ENCODE measurements at regions not wholly inside any gene's neighbourhood (a gene's known extent, or its start where the extent isn't known, plus 50 kb on each side); places are given as distances from the start of the nearest gene placed in this dataset.
"Not testable (repeated sequence)": the region's sequence is repeated elsewhere in the genome, so short reads cannot be mapped to it uniquely, and the experiment has no call there.

DNA sequence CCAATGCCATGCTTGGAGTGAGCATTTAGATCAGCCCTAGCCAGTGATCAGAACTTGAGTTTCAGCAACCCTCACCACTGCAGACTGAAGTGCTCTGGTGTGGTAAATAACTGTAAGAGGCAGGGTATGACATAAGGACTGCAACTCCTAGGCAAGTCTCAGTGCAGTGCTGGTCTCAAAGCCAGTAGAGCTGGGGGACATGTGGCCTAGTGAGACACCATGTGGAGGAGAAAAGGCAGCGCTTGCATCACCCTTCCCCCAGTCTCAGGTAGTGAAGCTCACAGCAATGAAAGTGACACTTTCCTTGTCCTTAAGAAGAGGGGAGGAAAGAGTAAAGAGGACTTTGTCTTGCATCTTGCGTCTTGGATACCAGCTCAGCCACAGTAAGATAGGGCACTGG lies 386.8 kb upstream of the POT1 start:
- intact Hi-C loops (cut with DNase I) = loop anchor here in 1 of 4 donors (10.0 kb wide), 1 partner anchor 262 kb away; no protein-coding TSS in a partner anchor
- Histone ChIP-seq H3K4me3 (ENCODE audit: low read length) (no peak overlapping the region), H3K27ac (ENCODE audit: low read length) (no peak overlapping the region), H3K27me3 (ENCODE audit: control insufficient read depth, insufficient read depth) (no peaks in the 10 kb centered on the region), H3K4me1 (ENCODE audit: control insufficient read depth, insufficient read depth, low read length) (no peaks in the 10 kb centered on the region), H3K9me3 (ENCODE audit: control insufficient read depth, low read length) (no peaks in the 10 kb centered on the region)
- WGBS = 46% methylated on average over 2 of the region's 2 CpGs
- DNase-seq = no peak
- ATAC-seq = peak; percentile 42 to 72

DNA sequence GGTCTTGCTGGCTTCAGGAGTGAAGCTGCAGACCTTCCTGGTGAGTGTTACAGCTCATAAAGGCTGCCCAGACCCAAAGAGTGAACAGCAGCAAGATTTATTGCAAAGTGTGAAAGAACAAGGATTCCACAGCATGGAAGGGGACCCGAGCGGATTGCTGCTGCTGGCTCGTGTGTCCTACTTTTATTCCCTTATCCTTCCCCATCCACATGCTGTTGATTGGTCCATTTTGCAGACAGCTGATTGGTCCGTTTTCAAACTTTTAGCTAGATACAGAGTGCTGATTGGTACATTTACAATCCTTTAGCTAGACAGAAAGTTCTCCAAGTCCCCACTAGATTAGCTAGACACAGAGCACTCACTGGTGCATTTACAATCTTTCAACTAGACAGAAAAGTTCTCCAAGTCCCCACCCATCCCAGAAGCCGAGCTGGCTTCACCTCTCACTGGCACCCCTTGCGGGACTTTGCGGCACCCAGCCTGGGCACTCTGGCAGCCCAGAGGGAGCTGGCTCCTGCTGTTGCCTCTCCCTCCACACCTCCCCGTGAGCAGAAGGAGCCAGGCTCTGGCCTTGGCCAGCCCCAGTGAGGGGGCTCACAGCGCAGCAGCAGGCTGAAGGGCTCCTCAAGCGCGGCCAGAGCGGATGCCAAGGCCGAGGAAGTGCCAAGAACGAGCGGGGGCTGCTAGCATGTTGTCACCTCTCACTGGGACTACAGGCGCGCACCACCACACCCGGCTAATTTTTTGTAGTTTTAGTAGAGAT lies 369.6 kb upstream of the POT1 start:
- intact Hi-C loops (cut with DNase I) = no loop called here
- no peak overlapping the region for H3K4me3 ChIP-seq (ENCODE audit: low read length)
- no peaks in the 10 kb centered on the region for H3K27me3 ChIP-seq (ENCODE audit: control insufficient read depth, insufficient read depth)
- 94% methylated on average over 18 of the region's 18 CpGs for WGBS
- H3K9me3 ChIP-seq (ENCODE audit: control insufficient read depth, low read length) = no peaks in the 10 kb centered on the region
- H3K27ac ChIP-seq (ENCODE audit: low read length) = no peak overlapping the region
- no peaks in the 10 kb centered on the region for H3K4me1 ChIP-seq (ENCODE audit: control insufficient read depth, insufficient read depth, low read length)
- ATAC-seq (no peak), DNase-seq (no peak)

DNA sequence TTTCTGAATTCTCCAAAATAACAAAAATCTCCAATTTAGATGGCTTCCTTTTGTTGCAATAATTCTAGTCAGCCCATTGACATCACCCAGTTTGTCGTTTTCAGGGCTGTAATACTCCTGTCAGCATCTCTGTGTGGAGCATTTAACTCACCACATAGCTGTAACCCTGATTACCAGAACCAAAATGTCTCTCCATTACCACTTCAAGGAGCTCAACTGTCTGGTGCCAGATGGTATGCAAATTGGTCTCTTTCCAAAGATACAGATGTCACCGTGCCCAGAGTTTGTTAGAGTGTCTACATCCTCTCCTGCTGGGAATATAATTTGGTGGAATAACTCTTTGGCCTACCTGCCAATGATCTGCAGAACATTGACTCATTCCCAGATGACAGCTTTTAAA lies 350.3 kb upstream of the POT1 start:
- intact Hi-C loops (cut with DNase I) = no loop called here
- H3K4me3 ChIP-seq (ENCODE audit: low read length) = no peak overlapping the region
- DNase-seq = no peak
- ATAC-seq = no peak
- no peaks in the 10 kb centered on the region for H3K9me3 ChIP-seq (ENCODE audit: control insufficient read depth, low read length)
- H3K27ac ChIP-seq (ENCODE audit: low read length) = no peak overlapping the region
- 21% methylated on average over 2 of the region's 2 CpGs for WGBS
- no peaks in the 10 kb centered on the region for H3K4me1 ChIP-seq (ENCODE audit: control insufficient read depth, insufficient read depth, low read length)
- no peaks in the 10 kb centered on the region for H3K27me3 ChIP-seq (ENCODE audit: control insufficient read depth, insufficient read depth)

DNA sequence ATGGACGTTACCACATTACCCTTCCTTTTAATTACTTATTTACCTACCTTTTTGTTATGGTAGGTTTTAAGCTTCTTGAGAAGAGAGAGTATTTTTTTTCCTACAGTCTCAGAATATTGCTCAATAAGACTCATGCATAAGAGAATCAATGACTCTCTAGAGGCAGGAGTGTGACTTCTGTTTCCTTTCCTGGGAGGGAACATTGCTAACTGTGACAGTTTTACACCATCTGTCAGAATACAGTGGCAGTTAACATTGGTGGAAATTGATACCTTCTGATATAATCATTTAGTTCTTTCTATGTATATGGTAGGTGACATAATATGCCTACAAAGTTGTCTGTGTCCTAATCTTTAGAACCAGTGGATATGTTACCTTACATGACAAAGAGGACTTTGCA lies 348.7 kb upstream of the POT1 start:
- Histone ChIP-seq H3K4me3 (ENCODE audit: low read length) (no peak overlapping the region), H3K4me1 (ENCODE audit: control insufficient read depth, insufficient read depth, low read length) (no peaks in the 10 kb centered on the region), H3K9me3 (ENCODE audit: control insufficient read depth, low read length) (no peaks in the 10 kb centered on the region), H3K27ac (ENCODE audit: low read length) (no peak overlapping the region), H3K27me3 (ENCODE audit: control insufficient read depth, insufficient read depth) (no peaks in the 10 kb centered on the region)
- intact Hi-C loops (cut with DNase I) = no loop called here
- ATAC-seq = no peak
- 73% methylated on average over 1 of the region's 1 CpG for WGBS
- no peak for DNase-seq

DNA sequence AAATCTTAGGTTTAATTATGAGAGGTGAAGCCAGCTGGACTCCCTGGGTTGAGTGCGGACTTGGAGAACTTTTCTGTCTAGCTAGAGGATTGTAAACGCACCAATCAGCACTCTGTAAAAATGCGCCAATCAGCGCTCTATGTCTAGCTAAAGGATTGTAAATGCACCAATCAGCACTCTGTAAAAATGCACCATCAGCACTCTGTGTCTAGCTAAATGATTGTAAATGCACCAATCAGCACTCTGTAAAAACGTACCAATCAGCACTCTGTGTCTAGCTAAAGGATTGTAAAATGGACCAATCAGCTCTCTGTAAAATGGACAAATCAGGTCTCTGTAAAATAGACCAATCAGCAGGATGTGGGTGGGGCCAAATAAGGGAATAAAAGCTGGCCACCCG lies 345.1 kb upstream of the POT1 start:
- DNase-seq; H3K9me3 ChIP-seq (ENCODE audit: control insufficient read depth, low read length); H3K27me3 ChIP-seq (ENCODE audit: control insufficient read depth, insufficient read depth); H3K27ac ChIP-seq (ENCODE audit: low read length); H3K4me1 ChIP-seq (ENCODE audit: control insufficient read depth, insufficient read depth, low read length); H3K4me3 ChIP-seq (ENCODE audit: low read length); intact Hi-C loops (cut with DNase I); ATAC-seq: not testable (repeated sequence)
- WGBS = 95% methylated on average over 6 of the region's 6 CpGs

DNA sequence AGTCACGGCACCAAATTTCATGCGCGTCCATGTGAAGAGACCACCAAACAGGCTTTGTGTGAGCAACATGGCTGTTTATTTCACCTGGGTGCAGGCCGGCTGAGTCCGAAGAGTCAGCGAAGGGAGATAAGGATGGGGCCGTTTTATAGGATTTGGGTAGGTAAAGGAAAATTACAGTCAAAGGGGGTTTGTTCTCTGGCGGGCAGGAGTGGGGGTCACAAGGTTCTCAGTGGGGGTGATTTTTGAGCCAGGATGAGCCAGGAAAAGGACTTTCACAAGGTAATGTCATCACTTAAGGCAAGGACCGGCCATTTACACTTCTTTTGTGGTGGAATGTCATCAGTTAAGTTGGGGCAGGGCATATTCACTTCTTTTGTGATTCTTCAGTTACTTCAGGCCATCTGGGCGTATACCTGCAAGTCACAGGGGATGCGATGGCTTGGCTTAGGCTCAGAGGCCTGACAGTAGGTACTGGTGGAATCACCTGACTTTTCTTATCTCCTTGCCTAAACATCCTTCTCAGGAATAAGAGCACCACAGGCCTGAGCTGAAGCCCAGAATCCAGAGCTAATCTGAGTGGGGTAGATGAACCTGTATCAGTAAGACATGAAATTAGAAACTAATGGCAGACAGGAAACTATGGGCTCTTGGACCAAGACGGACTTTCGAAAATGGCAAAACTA lies 334.7 kb upstream of the POT1 start:
- WGBS = 94% methylated on average over 13 of the region's 13 CpGs
- H3K9me3 ChIP-seq (ENCODE audit: control insufficient read depth, low read length); DNase-seq; H3K27me3 ChIP-seq (ENCODE audit: control insufficient read depth, insufficient read depth); intact Hi-C loops (cut with DNase I); H3K4me1 ChIP-seq (ENCODE audit: control insufficient read depth, insufficient read depth, low read length); H3K27ac ChIP-seq (ENCODE audit: low read length); H3K4me3 ChIP-seq (ENCODE audit: low read length); ATAC-seq: not testable (repeated sequence)

DNA sequence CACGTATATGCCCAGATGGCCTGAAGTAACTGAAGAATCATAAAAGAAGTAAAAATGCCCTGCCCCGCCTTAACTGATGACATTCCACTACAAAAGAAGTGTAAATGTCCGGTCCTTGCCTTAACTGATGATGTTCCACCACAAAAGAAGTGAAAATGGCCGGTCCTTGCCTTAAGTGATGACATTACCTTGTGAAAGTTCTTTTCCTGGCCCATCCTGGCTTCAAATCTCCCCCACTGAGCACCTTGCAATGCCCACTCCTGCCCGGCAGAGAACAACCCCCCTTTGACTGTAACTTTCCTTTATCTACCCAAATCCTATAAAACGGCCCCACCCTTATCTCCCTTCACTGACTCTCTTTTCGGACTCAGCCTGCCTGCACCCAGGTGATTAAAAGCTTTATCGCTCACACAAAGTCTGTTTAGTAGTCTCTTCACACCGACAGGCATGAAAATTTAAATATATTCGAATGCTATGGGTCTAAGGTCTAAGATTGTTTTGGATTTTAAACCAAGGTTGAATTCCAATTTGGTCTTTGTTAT lies 329.3 kb upstream of the POT1 start:
- H3K27me3 ChIP-seq (ENCODE audit: control insufficient read depth, insufficient read depth); ATAC-seq; H3K27ac ChIP-seq (ENCODE audit: low read length); intact Hi-C loops (cut with DNase I); H3K4me1 ChIP-seq (ENCODE audit: control insufficient read depth, insufficient read depth, low read length); DNase-seq; H3K4me3 ChIP-seq (ENCODE audit: low read length); H3K9me3 ChIP-seq (ENCODE audit: control insufficient read depth, low read length): not testable (repeated sequence)
- 75% methylated on average over 10 of the region's 10 CpGs for WGBS

DNA sequence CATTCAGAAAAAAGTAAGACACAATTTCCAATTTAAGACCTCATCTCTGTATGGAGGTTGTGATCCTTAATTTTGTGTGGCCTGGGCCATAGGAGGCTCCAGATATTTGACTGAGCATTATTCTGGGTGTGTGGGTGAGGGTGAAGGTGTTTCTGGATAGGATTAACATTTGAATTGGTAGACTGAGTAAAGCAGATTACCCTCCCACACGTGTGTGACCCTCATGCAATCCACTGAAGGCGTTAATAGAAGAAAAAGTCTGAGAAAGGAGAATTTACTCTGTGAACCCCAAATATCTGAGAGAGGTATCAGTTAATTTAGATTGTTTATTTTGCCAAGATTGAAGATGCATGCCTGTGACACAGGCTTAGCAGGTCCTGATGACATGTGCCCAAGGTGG lies 328.0 kb upstream of the POT1 start:
- no peak for ATAC-seq
- Histone ChIP-seq H3K4me1 (ENCODE audit: control insufficient read depth, insufficient read depth, low read length) (no peaks in the 10 kb centered on the region), H3K4me3 (ENCODE audit: low read length) (no peak overlapping the region), H3K9me3 (ENCODE audit: control insufficient read depth, low read length) (no peaks in the 10 kb centered on the region), H3K27ac (ENCODE audit: low read length) (no peak overlapping the region), H3K27me3 (ENCODE audit: control insufficient read depth, insufficient read depth) (no peaks in the 10 kb centered on the region)
- no peak for DNase-seq
- WGBS = 57% methylated on average over 2 of the region's 2 CpGs
- intact Hi-C loops (cut with DNase I) = no loop called here

DNA sequence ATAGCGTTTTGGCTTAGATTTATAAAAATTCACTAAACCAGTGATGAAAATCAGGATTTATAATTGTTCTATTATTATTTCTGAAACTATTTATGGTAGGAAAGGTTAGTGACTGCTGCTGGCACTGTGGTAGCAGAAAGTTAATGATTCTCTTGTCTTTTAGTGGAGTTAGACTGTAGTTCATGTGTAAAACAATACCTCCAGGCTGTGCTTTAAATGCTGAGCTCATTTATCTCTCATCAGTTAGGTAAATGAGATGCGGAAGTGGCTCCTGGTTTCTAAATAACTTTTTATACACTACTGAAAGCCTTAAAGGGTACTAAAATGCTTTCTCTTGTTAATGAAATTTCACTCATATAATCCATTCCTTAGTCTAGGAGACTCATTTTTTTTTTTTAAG lies 326.8 kb upstream of the POT1 start:
- H3K27me3 ChIP-seq (ENCODE audit: control insufficient read depth, insufficient read depth) = no peaks in the 10 kb centered on the region
- no peaks in the 10 kb centered on the region for H3K4me1 ChIP-seq (ENCODE audit: control insufficient read depth, insufficient read depth, low read length)
- DNase-seq = no peak
- no peak for ATAC-seq
- WGBS = 40% methylated on average over 2 of the region's 2 CpGs
- no peak overlapping the region for H3K27ac ChIP-seq (ENCODE audit: low read length)
- no peaks in the 10 kb centered on the region for H3K9me3 ChIP-seq (ENCODE audit: control insufficient read depth, low read length)
- no peak overlapping the region for H3K4me3 ChIP-seq (ENCODE audit: low read length)
- intact Hi-C loops (cut with DNase I) = no loop called here

DNA sequence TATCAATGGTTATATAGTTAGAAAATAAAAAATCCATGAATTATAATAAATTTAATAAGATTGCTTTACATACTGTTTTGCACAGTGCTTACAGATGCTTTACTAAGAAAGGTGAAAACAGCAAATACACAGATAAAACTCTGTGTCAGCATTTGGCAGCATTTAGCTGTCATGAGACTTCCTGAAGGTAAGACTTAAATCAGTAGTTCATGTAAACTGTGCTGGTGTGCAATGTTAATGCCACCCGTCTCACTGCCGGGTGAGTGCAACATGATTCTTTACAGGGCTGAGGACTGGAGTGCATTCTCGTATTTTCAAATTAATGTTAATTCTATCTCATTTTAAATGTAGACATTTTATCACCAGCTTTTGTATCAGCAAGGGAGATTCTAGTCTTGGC lies 326.2 kb upstream of the POT1 start:
- Histone ChIP-seq H3K27me3 (ENCODE audit: control insufficient read depth, insufficient read depth) (no peaks in the 10 kb centered on the region), H3K4me1 (ENCODE audit: control insufficient read depth, insufficient read depth, low read length) (no peaks in the 10 kb centered on the region), H3K27ac (ENCODE audit: low read length) (no peak overlapping the region), H3K4me3 (ENCODE audit: low read length) (no peak overlapping the region), H3K9me3 (ENCODE audit: control insufficient read depth, low read length) (no peaks in the 10 kb centered on the region)
- 35% methylated on average over 3 of the region's 3 CpGs for WGBS
- intact Hi-C loops (cut with DNase I) = no loop called here
- ATAC-seq = no peak
- DNase-seq = no peak

DNA sequence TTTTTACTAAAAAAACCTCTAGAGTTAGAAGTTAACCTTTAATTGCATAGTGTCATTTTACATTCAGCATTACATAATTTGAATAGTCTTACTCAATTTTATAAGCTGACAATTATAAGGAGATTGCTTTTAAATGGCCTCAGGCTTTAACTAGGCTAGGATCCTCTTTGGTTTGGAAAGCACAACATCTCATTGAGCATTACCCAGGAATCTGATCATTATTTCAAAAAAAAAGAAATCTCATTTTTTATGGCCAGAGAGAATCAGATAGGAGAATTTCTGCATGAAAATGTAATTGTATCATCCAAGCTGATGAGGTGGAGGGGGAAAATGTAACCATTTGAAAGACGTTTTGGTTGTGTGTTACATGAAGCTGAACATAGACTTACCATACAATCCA lies 324.9 kb upstream of the POT1 start:
- DNase-seq (no peak), ATAC-seq (no peak)
- H3K4me3 ChIP-seq (ENCODE audit: low read length) = no peak overlapping the region
- H3K27me3 ChIP-seq (ENCODE audit: control insufficient read depth, insufficient read depth) = no peaks in the 10 kb centered on the region
- 66% methylated on average over 1 of the region's 1 CpG for WGBS
- intact Hi-C loops (cut with DNase I) = no loop called here
- H3K27ac ChIP-seq (ENCODE audit: low read length) = no peak overlapping the region
- H3K9me3 ChIP-seq (ENCODE audit: control insufficient read depth, low read length) = no peaks in the 10 kb centered on the region
- H3K4me1 ChIP-seq (ENCODE audit: control insufficient read depth, insufficient read depth, low read length) = no peaks in the 10 kb centered on the region
